Keratinocyte (primary cell): ENCODE measurements at regions not wholly inside any gene's neighbourhood (a gene's known extent, or its start where the extent isn't known, plus 50 kb on each side); places are given as distances from the start of the nearest gene placed in this dataset.

Source experiments
- DNase-seq: peaks from one replicate; pipeline ENCODE4 v3.0.0-alpha.2; 2011; ENCODE audit warnings: low read depth, missing footprints, low spot score
- FAIRE-seq: peaks from 2 replicates; lab custom pipeline; 2011; peaks lifted over from hg19 to GRCh38; lab: Jason Lieb, UNC
- H2AFZ ChIP-seq: 2 replicates; pipeline ENCODE4 v1.6.0; 2012; ENCODE audit warnings: low read length, control low read depth, inconsistent platforms; ENCODE audit not compliant: control insufficient read depth
- H3K27ac ChIP-seq: 2 replicates; pipeline ENCODE4 v1.5.1; 2011; ENCODE audit warnings: low read length; ENCODE audit not compliant: control insufficient read depth, insufficient read depth
- H3K27me3 ChIP-seq: 3 replicates; pipeline ENCODE4 v1.6.0; 2011; ENCODE audit warnings: low read length; ENCODE audit not compliant: control insufficient read depth, insufficient read depth; ENCODE audit errors: extremely low read depth
- H3K36me3 ChIP-seq, 2 experiments: 2 replicates in 1 of 2; 3 replicates in 1 of 2; pipeline ENCODE4 v1.5.1; 2011; ENCODE audit warnings: low read length in 2 of 2, mild to moderate bottlenecking in 1 of 2; ENCODE audit not compliant: control insufficient read depth in 2 of 2, insufficient read depth in 2 of 2; ENCODE audit errors: extremely low read depth in 1 of 2
- H3K4me1 ChIP-seq: 3 replicates; pipeline ENCODE4 v1.5.1; 2011; ENCODE audit warnings: low read length; ENCODE audit not compliant: control insufficient read depth, insufficient read depth; ENCODE audit errors: extremely low read depth
- H3K4me2 ChIP-seq: 3 replicates; pipeline ENCODE4 v1.6.0; 2011; ENCODE audit warnings: low read depth, low read length; ENCODE audit not compliant: control insufficient read depth, insufficient read depth; ENCODE audit errors: extremely low read depth
- H3K4me3 ChIP-seq, 3 experiments: fragments of 200-600 bp in 1 of 3; sonication (generic) in 1 of 3; 2 replicates in 2 of 3; 3 replicates in 1 of 3; pipeline ENCODE4 v1.5.1; 2011 to 2016; ENCODE audit warnings: low read length in 3 of 3, mild to moderate bottlenecking in 3 of 3, control low read depth in 2 of 3, inconsistent platforms in 1 of 3, low read depth in 1 of 3, mixed read lengths in 1 of 3, mixed run types in 1 of 3, moderate library complexity in 1 of 3; ENCODE audit not compliant: control insufficient read depth in 2 of 3, insufficient read depth in 2 of 3; ENCODE audit errors: extremely low read depth in 1 of 3
- H3K79me2 ChIP-seq: 2 replicates; pipeline ENCODE4 v1.6.0; 2012; ENCODE audit warnings: low read length; ENCODE audit not compliant: control insufficient read depth, insufficient read depth
- H3K9ac ChIP-seq: 3 replicates; pipeline ENCODE4 v1.6.0; 2011; ENCODE audit warnings: low read length; ENCODE audit not compliant: control insufficient read depth, insufficient read depth; ENCODE audit errors: extremely low read depth
- H3K9me1 ChIP-seq: 3 replicates; pipeline ENCODE4 v1.6.0; 2011; ENCODE audit warnings: low read length; ENCODE audit not compliant: control insufficient read depth, insufficient read depth; ENCODE audit errors: extremely low read depth
- H3K9me3 ChIP-seq: 2 replicates; pipeline ENCODE4 v1.5.1; 2012; ENCODE audit warnings: low read depth, low read length; ENCODE audit not compliant: control insufficient read depth
- H4K20me1 ChIP-seq: 3 replicates; pipeline ENCODE4 v1.6.0; 2011; ENCODE audit warnings: low read length; ENCODE audit not compliant: control insufficient read depth, insufficient read depth; ENCODE audit errors: extremely low read depth
- EZH2 ChIP-seq: IDR thresholded peaks from one replicate; pipeline ENCODE4 v1.6.1; 2012; ENCODE audit warnings: inconsistent platforms, mild to moderate bottlenecking, low read length, moderate library complexity
- dilution Hi-C: fragments of 300-500 bp; cut with MboI; formaldehyde crosslinking; loops from one replicate; pipeline ENCODE4 v1.7.0; 2020; ENCODE audit warnings: low sequenced_read_pairs; ENCODE audit not compliant: extremely low pct_ligation_motif_present
- TF ChIP-seq, protein P1 (sequence below), 3 experiments: IDR thresholded peaks in 1 of 3; conservative IDR thresholded peaks in 1 of 3; optimal IDR thresholded peaks in 1 of 3; 2 replicates in 2 of 3; 3 replicates in 1 of 3; pipeline versions ENCODE3 to v1.5.1; 2011; ENCODE audit warnings: low read length in 3 of 3, mild to moderate bottlenecking in 3 of 3, moderate library complexity in 2 of 3, control low read depth in 1 of 3, inconsistent platforms in 1 of 3; ENCODE audit not compliant: insufficient read depth in 2 of 3; ENCODE audit errors: extremely low read depth in 1 of 3

DNA sequence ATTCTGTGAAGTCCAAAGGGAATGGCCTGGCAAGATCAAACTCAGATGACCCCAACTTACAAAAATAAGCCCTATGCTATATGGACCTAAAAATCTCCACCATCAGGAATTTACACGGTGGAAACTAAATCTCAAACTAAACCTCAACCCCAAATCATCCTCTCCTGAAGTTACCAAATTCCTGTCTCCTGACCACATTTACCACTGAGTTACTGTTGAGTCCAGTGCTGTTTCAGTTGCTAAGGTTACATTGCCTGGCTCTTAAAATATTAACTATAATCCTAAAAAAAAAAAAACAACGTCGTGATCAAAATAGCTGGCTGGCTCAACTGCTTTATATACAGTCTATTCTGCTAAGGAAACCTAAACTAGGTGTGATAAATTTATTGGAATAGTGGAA, 315.2 kb upstream of the SLIT2 start:
- Histone ChIP-seq H3K9me3 (no peaks in the 10 kb centered on the region), H3K9ac (no peak overlapping the region), H4K20me1 (no peaks in the 10 kb centered on the region), H3K4me3 (no peak overlapping the region), H3K4me2 (no peak overlapping the region), H3K36me3 (no peaks in the 10 kb centered on the region), H3K9me1 (no peaks in the 10 kb centered on the region), H3K27me3 (no peaks in the 10 kb centered on the region), H3K27ac (no peak overlapping the region), H2AFZ (no peak overlapping the region), H3K79me2 (no peaks in the 10 kb centered on the region), H3K4me1 (no peaks in the 10 kb centered on the region)
- no peak for TF ChIP-seq EZH2
- TF ChIP-seq, protein P1, sequence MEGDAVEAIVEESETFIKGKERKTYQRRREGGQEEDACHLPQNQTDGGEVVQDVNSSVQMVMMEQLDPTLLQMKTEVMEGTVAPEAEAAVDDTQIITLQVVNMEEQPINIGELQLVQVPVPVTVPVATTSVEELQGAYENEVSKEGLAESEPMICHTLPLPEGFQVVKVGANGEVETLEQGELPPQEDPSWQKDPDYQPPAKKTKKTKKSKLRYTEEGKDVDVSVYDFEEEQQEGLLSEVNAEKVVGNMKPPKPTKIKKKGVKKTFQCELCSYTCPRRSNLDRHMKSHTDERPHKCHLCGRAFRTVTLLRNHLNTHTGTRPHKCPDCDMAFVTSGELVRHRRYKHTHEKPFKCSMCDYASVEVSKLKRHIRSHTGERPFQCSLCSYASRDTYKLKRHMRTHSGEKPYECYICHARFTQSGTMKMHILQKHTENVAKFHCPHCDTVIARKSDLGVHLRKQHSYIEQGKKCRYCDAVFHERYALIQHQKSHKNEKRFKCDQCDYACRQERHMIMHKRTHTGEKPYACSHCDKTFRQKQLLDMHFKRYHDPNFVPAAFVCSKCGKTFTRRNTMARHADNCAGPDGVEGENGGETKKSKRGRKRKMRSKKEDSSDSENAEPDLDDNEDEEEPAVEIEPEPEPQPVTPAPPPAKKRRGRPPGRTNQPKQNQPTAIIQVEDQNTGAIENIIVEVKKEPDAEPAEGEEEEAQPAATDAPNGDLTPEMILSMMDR (optimal IDR thresholded peaks at IDR 0.05 in 1 of 3, IDR thresholded peaks at IDR 0.05 in 1 of 3, conservative IDR thresholded peaks at IDR 0.05 in 1 of 3; ENCODE audit: extremely low read depth in 1 of 3, insufficient read depth in 2 of 3, low read length in 3 of 3) = no peak
- no peak for FAIRE-seq
- dilution Hi-C loops = no loop called here
- no peak for DNase-seq

DNA sequence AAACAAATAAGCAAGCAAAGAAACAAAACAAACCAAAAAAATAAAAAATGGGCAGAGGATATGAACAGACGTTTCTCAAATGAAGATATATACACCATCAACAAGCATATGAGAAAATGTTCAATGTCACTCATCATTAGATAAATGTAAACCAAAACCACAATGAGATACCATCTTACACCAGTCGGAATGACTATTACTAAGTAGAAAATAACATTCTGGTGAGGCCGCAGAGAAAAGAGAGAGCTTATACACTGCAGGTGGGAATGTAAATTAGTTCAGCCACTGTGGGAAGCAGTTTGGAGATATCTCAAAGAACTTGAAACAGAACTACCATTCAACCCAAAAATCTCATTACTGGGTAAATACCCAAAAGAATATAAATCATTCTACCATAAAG, 321.0 kb upstream of the SLIT2 start:
- H3K4me3 ChIP-seq = no peak overlapping the region
- dilution Hi-C loops = no loop called here
- no peaks in the 10 kb centered on the region for H3K4me1 ChIP-seq
- no peak overlapping the region for H3K27ac ChIP-seq
- H3K9me3 ChIP-seq = no peaks in the 10 kb centered on the region
- TF ChIP-seq, protein P1 (optimal IDR thresholded peaks at IDR 0.05 in 1 of 3, IDR thresholded peaks at IDR 0.05 in 1 of 3, conservative IDR thresholded peaks at IDR 0.05 in 1 of 3; ENCODE audit: extremely low read depth in 1 of 3, insufficient read depth in 2 of 3, low read length in 3 of 3) = no peak
- no peak for TF ChIP-seq EZH2
- H3K9ac ChIP-seq = no peak overlapping the region
- H3K9me1 ChIP-seq = no peaks in the 10 kb centered on the region
- DNase-seq (no peak), FAIRE-seq (no peak)
- no peak overlapping the region for H2AFZ ChIP-seq
- no peaks in the 10 kb centered on the region for H3K79me2 ChIP-seq
- H3K4me2 ChIP-seq = no peak overlapping the region
- H3K36me3 ChIP-seq = no peaks in the 10 kb centered on the region
- no peaks in the 10 kb centered on the region for H4K20me1 ChIP-seq
- H3K27me3 ChIP-seq = no peaks in the 10 kb centered on the region
